CD4-positive, alpha-beta T cell (primary cell): ENCODE measurements at regions not wholly inside any gene's neighbourhood (a gene's known extent, or its start where the extent isn't known, plus 50 kb on each side); places are given as distances from the start of the nearest gene placed in this dataset.

Source experiments
- ATAC-seq: fragments of 200-7000 bp; cut with Tn5 transposase; one replicate; pipeline ENCODE4 v1.10.0; 2022; ENCODE audit warnings: mild to moderate bottlenecking; ENCODE audit not compliant: poor library complexity
- CTCF ChIA-PET: fragments of 350-600 bp; sonication (Branson Sonifier 250); formaldehyde crosslinking; loops from one replicate; lab custom pipeline; 2021; ENCODE audit warnings: antibody characterized with exemption, inconsistent platforms; lab: Charles Lee
- POLR2A ChIA-PET: fragments of 350-600 bp; sonication (Branson Sonifier 250); formaldehyde crosslinking; loops from one replicate; lab custom pipeline; 2021; ENCODE audit warnings: antibody characterized with exemption, inconsistent platforms; lab: Charles Lee
- DNase-seq, 14 experiments: peaks; one replicate each; pipeline ENCODE4 v3.0.0-alpha.2; 2013 to 2020; ENCODE audit warnings: mixed read lengths in 2 of 14
- H3K27ac ChIP-seq, 2 donors: one replicate each; pipeline versions ENCODE4 v1.5.1 to v1.7.0; 2013; ENCODE audit warnings: low read length in 2 of 2, low read depth in 1 of 2, mild to moderate bottlenecking in 1 of 2
- H3K27me3 ChIP-seq, 2 experiments: 1 replicate in 1 of 2; 2 replicates in 1 of 2; pipeline versions ENCODE4 v1.6.1 to v1.7.0; 2013; ENCODE audit warnings: low read length in 2 of 2, control low read depth in 1 of 2, mild to moderate bottlenecking in 1 of 2, moderate library complexity in 1 of 2; ENCODE audit not compliant: insufficient read depth in 2 of 2, control insufficient read depth in 1 of 2
- H3K36me3 ChIP-seq: one replicate; pipeline ENCODE4 v1.6.1; 2013; ENCODE audit warnings: low read length, control low read depth; ENCODE audit not compliant: insufficient read depth
- H3K4me1 ChIP-seq: one replicate; pipeline ENCODE4 v1.6.1; 2013; ENCODE audit warnings: low read length, control low read depth; ENCODE audit not compliant: insufficient read depth
- H3K4me3 ChIP-seq: one replicate; pipeline ENCODE4 v1.5.1; 2013; ENCODE audit warnings: mild to moderate bottlenecking, low read length, moderate library complexity
- H3K9me3 ChIP-seq, 2 experiments: 1 replicate in 1 of 2; 2 replicates in 1 of 2; pipeline versions ENCODE4 v1.6.1 to v1.7.0; 2013; ENCODE audit warnings: low read length in 2 of 2, mild to moderate bottlenecking in 2 of 2, control low read depth in 1 of 2, moderate library complexity in 1 of 2; ENCODE audit not compliant: control insufficient read depth in 1 of 2, insufficient read depth in 1 of 2
- H3K27ac Mint-ChIP-seq: one replicate; pipeline ENCODE4 v1.8.0; 2020; ENCODE audit warnings: mixed read lengths
- H3K27me3 Mint-ChIP-seq: one replicate; pipeline ENCODE4 v1.8.0; 2021; ENCODE audit warnings: mixed read lengths
- H3K36me3 Mint-ChIP-seq: one replicate; pipeline ENCODE4 v1.8.0; 2021; ENCODE audit warnings: low read depth, mixed read lengths
- H3K4me1 Mint-ChIP-seq: one replicate; pipeline ENCODE4 v1.8.0; 2021; ENCODE audit warnings: low read depth, mixed read lengths
- H3K4me3 Mint-ChIP-seq: one replicate; pipeline ENCODE4 v1.8.0; 2020; ENCODE audit warnings: mild to moderate bottlenecking, mixed read lengths
- H3K9me3 Mint-ChIP-seq: one replicate; pipeline ENCODE4 v1.8.0; 2020; ENCODE audit warnings: mixed read lengths
- CTCF ChIP-seq: fragments of 200-600 bp; IDR thresholded peaks from one replicate; pipeline ENCODE4 v1.8.0; 2022; ENCODE audit warnings: antibody characterized with exemption, mild to moderate bottlenecking
- intact Hi-C, 2 experiments: fragments of 100-400 bp; cut with DNase I in 1 of 2; cut with micrococcal nuclease in 1 of 2; formaldehyde crosslinking; loops; one replicate each; pipeline versions ENCODE4 v1.15.1 to v1.9.0; 2023 to 2025; cut with DNase I, micrococcal nuclease

GRCh38 chr10:49448924-49449323 is 53.0 kb upstream of the DRGX start:
- ATAC-seq (no peak), DNase-seq (no peak)
- Mint-ChIP-seq H3K27ac (no peak overlapping the region), H3K4me3 (no peak overlapping the region), H3K4me1 (no peaks in the 10 kb centered on the region), H3K27me3 (no peaks in the 10 kb centered on the region), H3K36me3 (peaks cover 24% of the 10 kb centered on the region), H3K9me3 (peaks cover 24% of the 10 kb centered on the region)
- Histone ChIP-seq H3K27ac (no peak overlapping the region), H3K4me3 (no peak overlapping the region), H3K4me1 (no peaks in the 10 kb centered on the region), H3K36me3 (no peaks in the 10 kb centered on the region), H3K27me3 (no peaks in the 10 kb centered on the region), H3K9me3 (peaks cover 18 to 38% of the 10 kb centered on the region in 2 experiments)
- ChIA-PET POLR2A (no interaction called here), CTCF (no interaction called here)
- no peak for TF ChIP-seq CTCF
- intact Hi-C loops: no loop called here

DNA sequence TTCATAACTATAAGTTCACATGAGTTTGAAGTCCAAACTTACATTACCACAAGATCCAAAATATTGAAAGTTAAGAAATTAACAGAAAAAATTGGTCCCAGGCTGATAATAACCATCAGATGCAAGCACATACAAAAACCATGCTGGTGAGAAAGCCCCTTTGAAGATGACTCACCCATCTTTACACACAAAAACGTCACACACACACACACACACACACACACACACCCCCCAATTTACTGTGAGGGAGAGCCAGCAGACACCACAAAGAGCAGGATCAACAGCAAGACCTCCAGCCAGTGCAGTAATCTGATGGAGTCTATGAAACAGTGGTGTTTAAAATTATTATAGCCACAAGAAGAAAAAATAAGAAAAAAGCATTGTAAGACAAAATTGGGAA is 50.1 kb upstream of the DRGX start:
- H3K9me3 ChIP-seq: peaks cover 15 to 21% of the 10 kb centered on the region in 2 experiments
- H3K4me3 ChIP-seq: no peak overlapping the region
- H3K27me3 Mint-ChIP-seq: no peaks in the 10 kb centered on the region
- no peak for TF ChIP-seq CTCF
- no peak for ATAC-seq
- no peak for DNase-seq
- H3K27ac ChIP-seq: no peak overlapping the region
- no peak overlapping the region for H3K4me3 Mint-ChIP-seq
- no peak overlapping the region for H3K27ac Mint-ChIP-seq
- H3K4me1 Mint-ChIP-seq: no peaks in the 10 kb centered on the region
- peaks cover 11% of the 10 kb centered on the region for H3K4me1 ChIP-seq
- H3K27me3 ChIP-seq: peaks cover 3 to 6% of the 10 kb centered on the region in 2 experiments
- H3K36me3 ChIP-seq: no peaks in the 10 kb centered on the region
- intact Hi-C loops: no loop called here
- CTCF ChIA-PET: no interaction called here
- POLR2A ChIA-PET: no interaction called here
- H3K36me3 Mint-ChIP-seq: peaks cover under 1% of the 10 kb centered on the region
- H3K9me3 Mint-ChIP-seq: peaks cover 11% of the 10 kb centered on the region
